ENCODE measurements at regions not wholly inside any gene's neighbourhood (a gene's known extent, or its start where the extent isn't known, plus 50 kb on each side); places are given as distances from the start of the nearest gene placed in this dataset.

- no peak for TF ChIP-seq CTCF (IDR thresholded peaks at IDR 0.05; ENCODE audit: insufficient read depth, low read length)
- TF ChIP-seq POLR2AphosphoS5 (IDR thresholded peaks at IDR 0.05; ENCODE audit: low read depth) = no peak
Measured at GRCh38 chr2:145874466-145874865, 1354.5 kb upstream of the ZEB2 start.

Measured in HL-60 (cell line).